Activated naive CD4-positive, alpha-beta T cell treated with anti-CD3 and anti-CD28 coated beads for 36 hours (primary cell): ENCODE measurements at regions not wholly inside any gene's neighbourhood (a gene's known extent, or its start where the extent isn't known, plus 50 kb on each side); places are given as distances from the start of the nearest gene placed in this dataset.
"Not testable (repeated sequence)": the region's sequence is repeated elsewhere in the genome, so short reads cannot be mapped to it uniquely, and the experiment has no call there.

ENCODE experiments used
- CTCF ChIA-PET: fragments of 350-600 bp; sonication (Branson Sonifier 250); formaldehyde crosslinking; loops from one replicate; lab custom pipeline; 2021; ENCODE audit warnings: antibody characterized with exemption; lab: Charles Lee
- DNase-seq: peaks from one replicate; pipeline ENCODE4 v3.0.0-alpha.2; 2020
- H3K27ac Mint-ChIP-seq: one replicate; pipeline ENCODE4 v1.8.0; 2021; ENCODE audit warnings: mild to moderate bottlenecking, mixed read lengths
- H3K27me3 Mint-ChIP-seq: one replicate; pipeline ENCODE4 v1.8.0; 2021; ENCODE audit warnings: low read depth, mixed read lengths
- H3K36me3 Mint-ChIP-seq: one replicate; pipeline ENCODE4 v1.8.0; 2021; ENCODE audit warnings: low read depth, mixed read lengths
- H3K4me1 Mint-ChIP-seq: one replicate; pipeline ENCODE4 v1.8.0; 2021; ENCODE audit warnings: low read depth, mixed read lengths
- H3K4me3 Mint-ChIP-seq: one replicate; pipeline ENCODE4 v1.8.0; 2021; ENCODE audit warnings: mild to moderate bottlenecking, moderate library complexity, mixed read lengths
- H3K9me3 Mint-ChIP-seq: one replicate; pipeline ENCODE4 v1.8.0; 2021; ENCODE audit warnings: mixed read lengths
- intact Hi-C: fragments of 100-400 bp; cut with micrococcal nuclease; formaldehyde crosslinking; loops from one replicate; pipeline ENCODE4 v1.15.1; 2023

- intact Hi-C loops, H3K4me1 Mint-ChIP-seq, H3K4me3 Mint-ChIP-seq, H3K36me3 Mint-ChIP-seq, H3K9me3 Mint-ChIP-seq, CTCF ChIA-PET, DNase-seq, H3K27me3 Mint-ChIP-seq, H3K27ac Mint-ChIP-seq: not testable (repeated sequence)
Measured at GRCh38 chr6:141800973-141801372, 331.8 kb upstream of the GJE1 start.

- Mint-ChIP-seq H3K4me1 (no peaks in the 10 kb centered on the region), H3K4me3 (no peak overlapping the region), H3K27ac (no peak overlapping the region), H3K9me3 (peaks cover 2% of the 10 kb centered on the region), H3K36me3 (no peaks in the 10 kb centered on the region), H3K27me3 (no peaks in the 10 kb centered on the region)
- CTCF ChIA-PET = no interaction called here
- intact Hi-C loops = no loop called here
- no peak for DNase-seq
Measured at GRCh38 chr6:141790921-141791320, 341.8 kb upstream of the GJE1 start.

- no peak overlapping the region for H3K27ac Mint-ChIP-seq
- intact Hi-C loops = no loop called here
- no peaks in the 10 kb centered on the region for H3K36me3 Mint-ChIP-seq
- H3K4me1 Mint-ChIP-seq = no peaks in the 10 kb centered on the region
- no peaks in the 10 kb centered on the region for H3K27me3 Mint-ChIP-seq
- H3K4me3 Mint-ChIP-seq = no peak overlapping the region
- CTCF ChIA-PET = no interaction called here
- no peak for DNase-seq
- no peaks in the 10 kb centered on the region for H3K9me3 Mint-ChIP-seq
Measured at GRCh38 chr6:141788096-141788495, 344.6 kb upstream of the GJE1 start.

GRCh38 chr6:141783585-141783984, 349.1 kb upstream of the GJE1 start:
- no peaks in the 10 kb centered on the region for H3K36me3 Mint-ChIP-seq
- no peak overlapping the region for H3K27ac Mint-ChIP-seq
- intact Hi-C loops = no loop called here
- H3K4me3 Mint-ChIP-seq = no peak overlapping the region
- CTCF ChIA-PET = interaction anchor here (0.7 kb wide), 2 partner anchors 56 to 203 kb away, joined by 3 read pairs; no protein-coding TSS in a partner anchor
- no peaks in the 10 kb centered on the region for H3K4me1 Mint-ChIP-seq
- no peak for DNase-seq
- no peaks in the 10 kb centered on the region for H3K9me3 Mint-ChIP-seq
- H3K27me3 Mint-ChIP-seq = no peaks in the 10 kb centered on the region

- H3K9me3 Mint-ChIP-seq = no peaks in the 10 kb centered on the region
Measured at GRCh38 chr6:141780296-141780695, 352.4 kb upstream of the GJE1 start.

GRCh38 chr6:141764388-141764787, 368.3 kb upstream of the GJE1 start:
- intact Hi-C loops = no loop called here
- Mint-ChIP-seq H3K4me1 (no peaks in the 10 kb centered on the region), H3K27me3 (no peaks in the 10 kb centered on the region), H3K36me3 (no peaks in the 10 kb centered on the region), H3K27ac (no peak overlapping the region), H3K4me3 (no peak overlapping the region), H3K9me3 (no peaks in the 10 kb centered on the region)
- CTCF ChIA-PET = no interaction called here
- no peak for DNase-seq

More at GRCh38 chr6:141780296-141780695, 352.4 kb upstream of the GJE1 start:
- Mint-ChIP-seq H3K27me3 (no peaks in the 10 kb centered on the region), H3K4me3 (no peak overlapping the region), H3K27ac (no peak overlapping the region), H3K36me3 (no peaks in the 10 kb centered on the region), H3K4me1 (no peaks in the 10 kb centered on the region)
- intact Hi-C loops = no loop called here
- DNase-seq = no peak
- CTCF ChIA-PET = no interaction called here

GRCh38 chr6:141758430-141758829, 374.3 kb upstream of the GJE1 start:
- Mint-ChIP-seq H3K27ac (no peak overlapping the region), H3K9me3 (no peaks in the 10 kb centered on the region), H3K27me3 (no peaks in the 10 kb centered on the region), H3K36me3 (no peaks in the 10 kb centered on the region), H3K4me1 (no peaks in the 10 kb centered on the region), H3K4me3 (no peak overlapping the region)
- no peak for DNase-seq
- intact Hi-C loops = no loop called here
- CTCF ChIA-PET = no interaction called here

GRCh38 chr6:141753180-141753579, 379.5 kb upstream of the GJE1 start:
- no peak for DNase-seq
- Mint-ChIP-seq H3K4me1 (peaks cover 7% of the 10 kb centered on the region), H3K27ac (peak overlapping the region; percentile 10), H3K36me3 (no peaks in the 10 kb centered on the region), H3K4me3 (no peak overlapping the region), H3K27me3 (no peaks in the 10 kb centered on the region), H3K9me3 (no peaks in the 10 kb centered on the region)
- intact Hi-C loops = no loop called here
- CTCF ChIA-PET = no interaction called here

- intact Hi-C loops = no loop called here
- H3K27ac Mint-ChIP-seq = no peak overlapping the region
- CTCF ChIA-PET = interaction anchor here (0.7 kb wide), 1 partner anchor 118 kb away, joined by 3 read pairs; no protein-coding TSS in a partner anchor
- DNase-seq = no peak
- H3K27me3 Mint-ChIP-seq = no peaks in the 10 kb centered on the region
- no peaks in the 10 kb centered on the region for H3K9me3 Mint-ChIP-seq
- peaks cover 7% of the 10 kb centered on the region for H3K4me1 Mint-ChIP-seq
- no peaks in the 10 kb centered on the region for H3K36me3 Mint-ChIP-seq
- H3K4me3 Mint-ChIP-seq = no peak overlapping the region
Measured at GRCh38 chr6:141752677-141753076, 380.0 kb upstream of the GJE1 start.

GRCh38 chr6:141746324-141746723, 386.4 kb upstream of the GJE1 start:
- intact Hi-C loops, H3K9me3 Mint-ChIP-seq, H3K4me3 Mint-ChIP-seq, H3K36me3 Mint-ChIP-seq, DNase-seq, CTCF ChIA-PET, H3K27ac Mint-ChIP-seq, H3K4me1 Mint-ChIP-seq, H3K27me3 Mint-ChIP-seq: not testable (repeated sequence)

GRCh38 chr6:141744971-141745370, 387.8 kb upstream of the GJE1 start:
- Mint-ChIP-seq H3K9me3 (no peaks in the 10 kb centered on the region), H3K27me3 (no peaks in the 10 kb centered on the region), H3K4me3 (no peak overlapping the region), H3K36me3 (no peaks in the 10 kb centered on the region), H3K27ac (no peak overlapping the region), H3K4me1 (no peaks in the 10 kb centered on the region)
- intact Hi-C loops = no loop called here
- CTCF ChIA-PET = no interaction called here
- no peak for DNase-seq

GRCh38 chr6:141744194-141744925, 388.4 kb upstream of the GJE1 start:
- CTCF ChIA-PET = no interaction called here
- intact Hi-C loops = no loop called here
- H3K4me1 Mint-ChIP-seq = no peaks in the 10 kb centered on the region
- no peaks in the 10 kb centered on the region for H3K27me3 Mint-ChIP-seq
- H3K27ac Mint-ChIP-seq = no peak overlapping the region
- no peak for DNase-seq
- no peak overlapping the region for H3K4me3 Mint-ChIP-seq
- no peaks in the 10 kb centered on the region for H3K9me3 Mint-ChIP-seq
- no peaks in the 10 kb centered on the region for H3K36me3 Mint-ChIP-seq

GRCh38 chr6:141736104-141736503, 396.6 kb upstream of the GJE1 start:
- intact Hi-C loops = no loop called here
- Mint-ChIP-seq H3K27ac (no peak overlapping the region), H3K4me1 (no peaks in the 10 kb centered on the region), H3K27me3 (peaks cover 2% of the 10 kb centered on the region), H3K4me3 (no peak overlapping the region), H3K36me3 (no peaks in the 10 kb centered on the region), H3K9me3 (no peaks in the 10 kb centered on the region)
- CTCF ChIA-PET = no interaction called here
- no peak for DNase-seq
